ENCODE measurements at regions not wholly inside any gene's neighbourhood (a gene's known extent, or its start where the extent isn't known, plus 50 kb on each side); places are given as distances from the start of the nearest gene placed in this dataset.

- no peak for TF ChIP-seq TCF12 (IDR thresholded peaks at IDR 0.05; ENCODE audit: low read depth)
- no peak for TF ChIP-seq EP300 (IDR thresholded peaks at IDR 0.05; ENCODE audit: borderline replicate concordance)
These were observed 402.2 kb upstream of the IRAK1BP1 start for GRCh38 chr6:78465059-78465634.

- TF ChIP-seq REST (IDR thresholded peaks at IDR 0.05; ENCODE audit: low read depth) (no peak), CEBPB (IDR thresholded peaks at IDR 0.05) (no peak), MAX (IDR thresholded peaks at IDR 0.05) (no peak), FOXM1 (IDR thresholded peaks at IDR 0.05; ENCODE audit: borderline replicate concordance, low read depth) (no peak), RAD21 (IDR thresholded peaks at IDR 0.05; ENCODE audit: low read depth) (no peak), ZBTB7A (IDR thresholded peaks at IDR 0.05; ENCODE audit: low read depth) (no peak), TAF1 (IDR thresholded peaks at IDR 0.05; ENCODE audit: low read depth) (no peak), USF1 (IDR thresholded peaks at IDR 0.05) (no peak), NFIC (IDR thresholded peaks at IDR 0.05) (no peak), CREB1 (IDR thresholded peaks at IDR 0.05; ENCODE audit: low read depth) (no peak), EGR1 (IDR thresholded peaks at IDR 0.05) (no peak), TEAD4 (IDR thresholded peaks at IDR 0.05) (no peak), TCF12 (IDR thresholded peaks at IDR 0.05; ENCODE audit: low read depth) (no peak), EP300 (IDR thresholded peaks at IDR 0.05; ENCODE audit: borderline replicate concordance) (no peak), YY1 (IDR thresholded peaks at IDR 0.05; ENCODE audit: low read depth) (no peak)
These were observed 390.8 kb upstream of the IRAK1BP1 start for GRCh38 chr6:78476561-78476960.

- no peak for TF ChIP-seq TCF12 (IDR thresholded peaks at IDR 0.05; ENCODE audit: low read depth)
- no peak for TF ChIP-seq TEAD4 (IDR thresholded peaks at IDR 0.05)
- no peak for TF ChIP-seq CREB1 (IDR thresholded peaks at IDR 0.05; ENCODE audit: low read depth)
- no peak for TF ChIP-seq FOXM1 (IDR thresholded peaks at IDR 0.05; ENCODE audit: borderline replicate concordance, low read depth)
- TF ChIP-seq MAX (IDR thresholded peaks at IDR 0.05): no peak
- no peak for TF ChIP-seq CEBPB (IDR thresholded peaks at IDR 0.05)
- TF ChIP-seq ZBTB7A (IDR thresholded peaks at IDR 0.05; ENCODE audit: low read depth): no peak
- no peak for TF ChIP-seq TAF1 (IDR thresholded peaks at IDR 0.05; ENCODE audit: low read depth)
- TF ChIP-seq RAD21 (IDR thresholded peaks at IDR 0.05; ENCODE audit: low read depth): no peak
These were observed 384.4 kb upstream of the IRAK1BP1 start for GRCh38 chr6:78482801-78483552.

- TF ChIP-seq ZBTB7A (IDR thresholded peaks at IDR 0.05; ENCODE audit: low read depth): no peak
- no peak for TF ChIP-seq TAF1 (IDR thresholded peaks at IDR 0.05; ENCODE audit: low read depth)
These were observed 383.7 kb upstream of the IRAK1BP1 start for GRCh38 chr6:78483553-78484197.

GRCh38 chr6:78484198-78485064 lies 382.9 kb upstream of the IRAK1BP1 start:
- TF ChIP-seq CREB1 (IDR thresholded peaks at IDR 0.05; ENCODE audit: low read depth) (no peak), USF1 (IDR thresholded peaks at IDR 0.05) (no peak), REST (IDR thresholded peaks at IDR 0.05; ENCODE audit: low read depth) (no peak)

Data from Ishikawa (cell line).